Chondrocyte (in vitro differentiated cells): ENCODE measurements at regions not wholly inside any gene's neighbourhood (a gene's known extent, or its start where the extent isn't known, plus 50 kb on each side); places are given as distances from the start of the nearest gene placed in this dataset.

Experiments
- DNase-seq: peaks from one replicate; pipeline ENCODE4 v3.0.0; 2021; ENCODE audit warnings: mixed read lengths, low spot score
- H3K27ac Mint-ChIP-seq: one replicate; pipeline ENCODE4 v1.8.0; 2021; ENCODE audit warnings: mild to moderate bottlenecking, moderate library complexity, mixed read lengths; ENCODE audit not compliant: unreplicated experiment
- H3K27me3 Mint-ChIP-seq: 2 replicates; pipeline ENCODE4 v1.8.0; 2021; ENCODE audit warnings: low read depth, mixed read lengths
- H3K36me3 Mint-ChIP-seq: 2 replicates; pipeline ENCODE4 v1.8.0; 2021; ENCODE audit warnings: low read depth, mixed read lengths
- H3K4me1 Mint-ChIP-seq: 2 replicates; pipeline ENCODE4 v1.8.0; 2021; ENCODE audit warnings: low read depth, mild to moderate bottlenecking, mixed read lengths
- H3K4me3 Mint-ChIP-seq: one replicate; pipeline ENCODE4 v1.8.0; 2021; ENCODE audit warnings: mild to moderate bottlenecking, moderate library complexity, mixed read lengths; ENCODE audit not compliant: unreplicated experiment
- H3K9me3 Mint-ChIP-seq: 2 replicates; pipeline ENCODE4 v1.8.0; 2021; ENCODE audit warnings: low read depth, mixed read lengths
- CTCF ChIP-seq: fragments of 200-600 bp; sonication (generic); IDR thresholded peaks from 2 replicates; pipeline ENCODE4 v1.5.0; 2021; ENCODE audit warnings: antibody characterized with exemption, mild to moderate bottlenecking, moderate library complexity

GRCh38 chr2:7766978-7767565 lies 849.9 kb downstream of the RNF144A start:
- Mint-ChIP-seq H3K27me3 (no peaks in the 10 kb centered on the region), H3K4me1 (no peaks in the 10 kb centered on the region), H3K36me3 (peaks cover 2% of the 10 kb centered on the region), H3K4me3 (no peak overlapping the region), H3K9me3 (peaks cover 14% of the 10 kb centered on the region), H3K27ac (no peak overlapping the region)
- TF ChIP-seq CTCF = no peak
- no peak for DNase-seq

GRCh38 chr2:7767902-7768301 lies 850.7 kb downstream of the RNF144A start:
- no peak for TF ChIP-seq CTCF
- H3K4me3 Mint-ChIP-seq = no peak overlapping the region
- no peak overlapping the region for H3K27ac Mint-ChIP-seq
- DNase-seq = no peak
- peaks cover 9% of the 10 kb centered on the region for H3K9me3 Mint-ChIP-seq
- H3K4me1 Mint-ChIP-seq = no peaks in the 10 kb centered on the region
- no peaks in the 10 kb centered on the region for H3K36me3 Mint-ChIP-seq
- H3K27me3 Mint-ChIP-seq = no peaks in the 10 kb centered on the region

GRCh38 chr2:7771781-7772180 lies 854.6 kb downstream of the RNF144A start:
- no peaks in the 10 kb centered on the region for H3K9me3 Mint-ChIP-seq
- no peak overlapping the region for H3K4me3 Mint-ChIP-seq
- no peak overlapping the region for H3K27ac Mint-ChIP-seq
- no peak for DNase-seq
- H3K36me3 Mint-ChIP-seq = no peaks in the 10 kb centered on the region
- TF ChIP-seq CTCF = no peak
- H3K4me1 Mint-ChIP-seq = peaks cover 4% of the 10 kb centered on the region
- peaks cover 2% of the 10 kb centered on the region for H3K27me3 Mint-ChIP-seq

- Mint-ChIP-seq H3K36me3 (no peaks in the 10 kb centered on the region), H3K27ac (peak overlapping the region; percentile 34), H3K4me3 (no peak overlapping the region), H3K27me3 (peaks cover 2% of the 10 kb centered on the region), H3K9me3 (no peaks in the 10 kb centered on the region), H3K4me1 (peaks cover 4% of the 10 kb centered on the region)
- TF ChIP-seq CTCF = no peak
- no peak for DNase-seq
Measured at GRCh38 chr2:7773362-7774360, 856.4 kb downstream of the RNF144A start.

- Mint-ChIP-seq H3K27me3 (peaks cover 2% of the 10 kb centered on the region), H3K36me3 (no peaks in the 10 kb centered on the region), H3K9me3 (no peaks in the 10 kb centered on the region), H3K4me1 (peaks cover 4% of the 10 kb centered on the region), H3K27ac (no peak overlapping the region), H3K4me3 (no peak overlapping the region)
- no peak for DNase-seq
- TF ChIP-seq CTCF = no peak
Measured at GRCh38 chr2:7774481-7774880, 857.3 kb downstream of the RNF144A start.
